Endothelial cell of umbilical vein (primary cell): ENCODE measurements at regions not wholly inside any gene's neighbourhood (a gene's known extent, or its start where the extent isn't known, plus 50 kb on each side); places are given as distances from the start of the nearest gene placed in this dataset.

ENCODE experiments used
- JUN ChIP-seq: IDR thresholded peaks from 2 replicates; pipeline ENCODE4 v1.6.1; 2011; ENCODE audit warnings: borderline replicate concordance, low read depth; ENCODE audit not compliant: insufficient read length, insufficient read depth
- POLR2A ChIP-seq: IDR thresholded peaks from 2 replicates; pipeline ENCODE4 v1.6.1; 2012; ENCODE audit warnings: low read depth, mild to moderate bottlenecking, control low read depth, low read length
- TF ChIP-seq, protein P1 (sequence below): IDR thresholded peaks from 2 replicates; pipeline ENCODE4 v1.6.1; 2011; ENCODE audit not compliant: insufficient read depth, insufficient read length

DNA sequence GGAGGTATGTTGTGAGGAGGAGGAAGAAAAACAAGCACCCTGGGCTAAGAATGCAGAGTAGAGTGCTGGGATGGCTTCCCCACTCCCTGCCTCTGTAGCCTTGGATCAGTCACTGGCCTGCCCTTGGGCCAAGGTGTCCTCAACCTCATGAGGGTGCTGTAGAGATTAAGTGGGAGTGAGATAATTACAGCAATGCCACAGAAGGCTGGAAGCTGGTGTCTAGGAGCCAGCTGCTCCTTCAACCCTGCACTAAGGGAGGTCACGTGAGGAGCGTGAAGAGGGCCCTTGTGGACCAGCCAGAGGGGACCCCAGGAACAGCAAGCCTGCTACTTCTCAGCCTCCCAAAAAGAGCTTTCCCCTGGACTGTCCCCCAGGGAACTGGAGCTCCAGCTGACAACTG, 95.2 kb downstream of the TTC32 start:
- TF ChIP-seq, protein P1, sequence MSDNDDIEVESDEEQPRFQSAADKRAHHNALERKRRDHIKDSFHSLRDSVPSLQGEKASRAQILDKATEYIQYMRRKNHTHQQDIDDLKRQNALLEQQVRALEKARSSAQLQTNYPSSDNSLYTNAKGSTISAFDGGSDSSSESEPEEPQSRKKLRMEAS, result no peak
- TF ChIP-seq POLR2A (no peak), JUN (no peak)
